ENCODE measurements at regions not wholly inside any gene's neighbourhood (a gene's known extent, or its start where the extent isn't known, plus 50 kb on each side); places are given as distances from the start of the nearest gene placed in this dataset.

DNA sequence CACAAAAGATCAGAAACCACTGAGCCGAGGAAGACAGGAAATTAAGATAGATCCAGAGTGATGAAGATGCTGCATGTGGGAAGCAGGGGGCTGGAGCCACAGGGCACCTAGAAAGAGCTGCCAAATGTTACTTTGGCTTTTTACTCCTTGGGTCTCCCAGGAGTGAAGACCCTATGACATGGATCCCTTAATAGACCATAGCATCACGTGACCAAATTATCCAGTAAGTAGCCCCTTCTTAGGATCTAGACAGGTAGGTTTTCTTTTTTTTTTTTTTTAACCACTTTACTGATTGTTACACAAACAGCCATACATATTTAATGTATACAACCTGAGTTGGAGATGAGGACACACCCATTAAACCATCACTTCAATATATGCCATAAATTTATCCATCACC lies 183.9 kb upstream of the SOX21 start:
- no peak overlapping the region for H3K4me3 Mint-ChIP-seq (ENCODE audit: unreplicated experiment)

DNA sequence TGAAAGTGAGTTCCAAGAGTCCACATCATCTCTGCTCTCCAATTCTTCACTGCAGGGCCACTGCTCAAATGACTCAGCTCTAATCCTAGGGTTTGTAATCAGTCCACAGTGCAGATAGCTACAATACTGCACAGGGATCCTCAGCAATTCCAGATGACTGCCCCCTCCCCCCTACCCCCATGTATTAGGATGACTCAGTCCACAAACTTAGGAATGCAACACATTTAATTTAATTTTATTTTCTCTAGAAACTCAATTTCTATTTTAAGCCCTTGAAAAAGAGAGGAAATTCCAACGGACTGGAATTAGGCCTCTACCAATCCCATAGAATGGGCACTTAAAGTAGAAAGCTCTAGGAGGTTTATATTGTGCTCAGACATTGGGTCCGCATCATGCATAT lies 173.8 kb upstream of the SOX21 start:
- Mint-ChIP-seq H3K4me1 (ENCODE audit: unreplicated experiment) (no peaks in the 10 kb centered on the region), H3K9me3 (ENCODE audit: unreplicated experiment) (no peaks in the 10 kb centered on the region), H3K36me3 (ENCODE audit: low read depth, unreplicated experiment) (no peaks in the 10 kb centered on the region), H3K27me3 (ENCODE audit: unreplicated experiment) (peaks cover 1% of the 10 kb centered on the region), H3K4me3 (ENCODE audit: unreplicated experiment) (no peak overlapping the region), H3K27ac (ENCODE audit: unreplicated experiment) (no peak overlapping the region)
- TF ChIP-seq, protein P1, sequence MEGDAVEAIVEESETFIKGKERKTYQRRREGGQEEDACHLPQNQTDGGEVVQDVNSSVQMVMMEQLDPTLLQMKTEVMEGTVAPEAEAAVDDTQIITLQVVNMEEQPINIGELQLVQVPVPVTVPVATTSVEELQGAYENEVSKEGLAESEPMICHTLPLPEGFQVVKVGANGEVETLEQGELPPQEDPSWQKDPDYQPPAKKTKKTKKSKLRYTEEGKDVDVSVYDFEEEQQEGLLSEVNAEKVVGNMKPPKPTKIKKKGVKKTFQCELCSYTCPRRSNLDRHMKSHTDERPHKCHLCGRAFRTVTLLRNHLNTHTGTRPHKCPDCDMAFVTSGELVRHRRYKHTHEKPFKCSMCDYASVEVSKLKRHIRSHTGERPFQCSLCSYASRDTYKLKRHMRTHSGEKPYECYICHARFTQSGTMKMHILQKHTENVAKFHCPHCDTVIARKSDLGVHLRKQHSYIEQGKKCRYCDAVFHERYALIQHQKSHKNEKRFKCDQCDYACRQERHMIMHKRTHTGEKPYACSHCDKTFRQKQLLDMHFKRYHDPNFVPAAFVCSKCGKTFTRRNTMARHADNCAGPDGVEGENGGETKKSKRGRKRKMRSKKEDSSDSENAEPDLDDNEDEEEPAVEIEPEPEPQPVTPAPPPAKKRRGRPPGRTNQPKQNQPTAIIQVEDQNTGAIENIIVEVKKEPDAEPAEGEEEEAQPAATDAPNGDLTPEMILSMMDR (IDR thresholded peaks at IDR 0.05; ENCODE audit: unreplicated experiment), result no peak
- DNase-seq (ENCODE audit: low spot score), result no peak

More for the DNA sequence above, 183.9 kb upstream of the SOX21 start:
- no peaks in the 10 kb centered on the region for H3K27me3 Mint-ChIP-seq (ENCODE audit: unreplicated experiment)
- no peaks in the 10 kb centered on the region for H3K36me3 Mint-ChIP-seq (ENCODE audit: low read depth, unreplicated experiment)
- DNase-seq (ENCODE audit: low spot score), result no peak
- no peaks in the 10 kb centered on the region for H3K9me3 Mint-ChIP-seq (ENCODE audit: unreplicated experiment)
- no peak overlapping the region for H3K27ac Mint-ChIP-seq (ENCODE audit: unreplicated experiment)
- H3K4me1 Mint-ChIP-seq (ENCODE audit: unreplicated experiment), result no peaks in the 10 kb centered on the region
- TF ChIP-seq, protein P1 (IDR thresholded peaks at IDR 0.05; ENCODE audit: unreplicated experiment), result no peak

DNA sequence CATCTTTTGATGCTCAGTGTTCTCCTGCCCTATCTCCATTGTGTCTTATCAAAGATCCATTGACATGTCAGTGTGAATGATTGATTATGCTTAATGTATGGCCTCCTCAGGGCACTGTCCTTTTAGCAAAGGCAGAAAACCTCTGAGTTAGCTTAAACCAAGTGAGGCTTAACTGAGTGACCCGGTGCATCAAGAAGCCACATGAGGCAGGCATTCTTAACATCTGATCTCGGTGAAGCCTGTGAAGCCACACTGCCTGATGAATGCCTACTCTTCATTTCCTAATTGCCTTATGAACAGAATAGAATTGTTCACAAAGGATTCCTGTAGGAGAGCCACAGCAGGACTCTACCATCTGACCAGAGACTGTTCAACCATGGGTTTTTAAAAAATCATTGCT lies 168.1 kb upstream of the SOX21 start:
- peaks cover 4% of the 10 kb centered on the region for H3K27me3 Mint-ChIP-seq (ENCODE audit: unreplicated experiment)
- no peak overlapping the region for H3K4me3 Mint-ChIP-seq (ENCODE audit: unreplicated experiment)
- no peak for DNase-seq (ENCODE audit: low spot score)
- H3K4me1 Mint-ChIP-seq (ENCODE audit: unreplicated experiment), result no peaks in the 10 kb centered on the region
- no peaks in the 10 kb centered on the region for H3K9me3 Mint-ChIP-seq (ENCODE audit: unreplicated experiment)
- no peak overlapping the region for H3K27ac Mint-ChIP-seq (ENCODE audit: unreplicated experiment)
- no peaks in the 10 kb centered on the region for H3K36me3 Mint-ChIP-seq (ENCODE audit: low read depth, unreplicated experiment)
- TF ChIP-seq, protein P1 (IDR thresholded peaks at IDR 0.05; ENCODE audit: unreplicated experiment), result no peak

DNA sequence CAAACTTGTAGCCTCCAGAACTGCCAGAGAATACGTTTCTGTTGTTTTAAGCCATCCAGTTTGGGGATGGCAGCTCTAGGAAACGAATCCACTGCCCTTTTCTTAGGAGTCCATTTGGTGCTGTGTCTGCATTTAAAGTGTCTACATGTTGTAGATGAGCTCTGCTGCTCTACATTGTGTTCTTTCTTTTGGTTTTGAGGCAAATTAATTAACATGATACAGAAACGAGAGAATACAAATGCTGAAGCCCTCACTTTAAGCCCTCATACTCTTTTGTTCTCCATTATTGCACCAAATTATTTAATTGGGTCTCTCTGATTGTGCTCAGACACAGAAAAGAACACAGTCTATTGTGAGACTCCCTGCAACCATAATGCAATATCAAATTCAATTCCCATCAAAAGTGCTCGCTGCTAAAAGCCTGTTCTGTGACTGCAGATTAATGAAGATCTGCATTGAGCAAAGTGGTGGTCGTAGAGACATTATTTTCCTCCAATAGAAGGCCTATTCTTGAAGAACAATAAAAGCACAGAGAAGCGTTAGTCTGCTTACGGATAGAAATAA lies 166.3 kb upstream of the SOX21 start:
- no peaks in the 10 kb centered on the region for H3K4me1 Mint-ChIP-seq (ENCODE audit: unreplicated experiment)
- no peaks in the 10 kb centered on the region for H3K9me3 Mint-ChIP-seq (ENCODE audit: unreplicated experiment)
- no peak overlapping the region for H3K27ac Mint-ChIP-seq (ENCODE audit: unreplicated experiment)
- no peak for DNase-seq (ENCODE audit: low spot score)
- H3K27me3 Mint-ChIP-seq (ENCODE audit: unreplicated experiment), result peaks cover 3% of the 10 kb centered on the region
- H3K4me3 Mint-ChIP-seq (ENCODE audit: unreplicated experiment), result no peak overlapping the region
- no peaks in the 10 kb centered on the region for H3K36me3 Mint-ChIP-seq (ENCODE audit: low read depth, unreplicated experiment)
- TF ChIP-seq, protein P1 (IDR thresholded peaks at IDR 0.05; ENCODE audit: unreplicated experiment), result no peak

GRCh38 chr13:94864474-94864873 lies 152.1 kb upstream of the SOX21 start:
- Mint-ChIP-seq H3K4me3 (ENCODE audit: unreplicated experiment) (no peak overlapping the region), H3K36me3 (ENCODE audit: low read depth, unreplicated experiment) (no peaks in the 10 kb centered on the region), H3K9me3 (ENCODE audit: unreplicated experiment) (no peaks in the 10 kb centered on the region), H3K27me3 (ENCODE audit: unreplicated experiment) (peaks cover 3% of the 10 kb centered on the region), H3K27ac (ENCODE audit: unreplicated experiment) (no peak overlapping the region), H3K4me1 (ENCODE audit: unreplicated experiment) (peaks cover 26% of the 10 kb centered on the region)
- DNase-seq (ENCODE audit: low spot score), result no peak
- TF ChIP-seq, protein P1 (IDR thresholded peaks at IDR 0.05; ENCODE audit: unreplicated experiment), result no peak

All from endothelial cell (in vitro differentiated cells).